OCI-LY1 (cell line): ENCODE measurements at regions not wholly inside any gene's neighbourhood (a gene's known extent, or its start where the extent isn't known, plus 50 kb on each side); places are given as distances from the start of the nearest gene placed in this dataset.

Experiments used
- EZH2 ChIP-seq: fragments of 200-600 bp; sonication (generic), shearing (Covaris generic); IDR thresholded peaks from 2 replicates; pipeline ENCODE4 v1.8.0; 2017; ENCODE audit warnings: borderline replicate concordance, mixed run types, mild to moderate bottlenecking, antibody characterized with exemption, low read length, moderate library complexity, mixed read lengths
- TF ChIP-seq, protein P1 (sequence below): fragments of 200-600 bp; sonication (generic), shearing (Covaris generic); IDR thresholded peaks from 2 replicates; pipeline ENCODE4 v1.5.1; 2017; ENCODE audit warnings: mild to moderate bottlenecking, antibody characterized with exemption, low read length, moderate library complexity, mixed read lengths

DNA sequence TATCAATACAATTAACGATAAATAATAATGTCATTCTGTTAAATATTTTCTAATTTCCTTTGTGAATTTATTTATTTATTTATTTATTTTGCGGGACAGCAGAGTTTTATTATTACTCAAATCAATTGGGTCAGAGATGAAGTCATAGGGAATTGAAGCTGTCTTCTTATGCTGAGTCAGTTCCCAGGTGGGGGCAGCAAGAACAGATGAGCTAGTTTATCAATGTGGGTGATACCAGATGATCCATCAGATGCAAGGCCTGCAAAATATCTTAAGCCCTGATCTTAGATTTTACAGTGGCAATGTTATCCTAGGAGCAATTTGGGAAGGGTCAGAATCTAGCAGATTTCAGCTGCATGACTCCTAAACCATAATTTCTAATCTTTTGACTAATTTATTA, 1050.3 kb downstream of the OTOL1 start:
- TF ChIP-seq, protein P1, sequence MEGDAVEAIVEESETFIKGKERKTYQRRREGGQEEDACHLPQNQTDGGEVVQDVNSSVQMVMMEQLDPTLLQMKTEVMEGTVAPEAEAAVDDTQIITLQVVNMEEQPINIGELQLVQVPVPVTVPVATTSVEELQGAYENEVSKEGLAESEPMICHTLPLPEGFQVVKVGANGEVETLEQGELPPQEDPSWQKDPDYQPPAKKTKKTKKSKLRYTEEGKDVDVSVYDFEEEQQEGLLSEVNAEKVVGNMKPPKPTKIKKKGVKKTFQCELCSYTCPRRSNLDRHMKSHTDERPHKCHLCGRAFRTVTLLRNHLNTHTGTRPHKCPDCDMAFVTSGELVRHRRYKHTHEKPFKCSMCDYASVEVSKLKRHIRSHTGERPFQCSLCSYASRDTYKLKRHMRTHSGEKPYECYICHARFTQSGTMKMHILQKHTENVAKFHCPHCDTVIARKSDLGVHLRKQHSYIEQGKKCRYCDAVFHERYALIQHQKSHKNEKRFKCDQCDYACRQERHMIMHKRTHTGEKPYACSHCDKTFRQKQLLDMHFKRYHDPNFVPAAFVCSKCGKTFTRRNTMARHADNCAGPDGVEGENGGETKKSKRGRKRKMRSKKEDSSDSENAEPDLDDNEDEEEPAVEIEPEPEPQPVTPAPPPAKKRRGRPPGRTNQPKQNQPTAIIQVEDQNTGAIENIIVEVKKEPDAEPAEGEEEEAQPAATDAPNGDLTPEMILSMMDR: no peak
- no peak for TF ChIP-seq EZH2
